Erythroblast (primary cell): ENCODE measurements at regions not wholly inside any gene's neighbourhood (a gene's known extent, or its start where the extent isn't known, plus 50 kb on each side); places are given as distances from the start of the nearest gene placed in this dataset.

Source experiments
- GATA1 ChIP-seq: IDR thresholded peaks from 2 replicates; pipeline ENCODE4 v1.6.1; 2011; ENCODE audit warnings: low read depth, mild to moderate bottlenecking, control low read depth, low read length, moderate library complexity
- POLR2A ChIP-seq: IDR thresholded peaks from 2 replicates; pipeline ENCODE4 v1.6.1; 2011; ENCODE audit warnings: mild to moderate bottlenecking, low read length

DNA sequence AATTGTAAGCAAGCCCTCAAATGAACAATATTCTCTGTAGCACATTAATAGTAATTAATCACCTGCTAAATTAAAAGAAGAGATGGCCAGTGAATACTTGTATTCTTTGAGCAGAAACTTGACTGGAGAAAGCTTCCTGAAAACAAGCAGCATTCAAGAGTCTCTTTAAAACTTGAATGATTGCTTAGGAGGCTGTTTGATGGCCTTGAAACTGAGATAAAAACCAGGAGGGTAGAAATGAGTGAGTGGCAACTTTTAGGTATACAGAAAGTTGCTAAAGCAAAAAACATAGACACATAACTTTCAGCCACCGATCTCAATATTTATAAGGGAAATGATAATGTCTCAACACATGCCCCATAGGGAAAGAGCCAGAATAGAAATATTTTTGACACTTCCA lies 234.8 kb upstream of the FMN2 start:
- TF ChIP-seq POLR2A, result no peak
- TF ChIP-seq GATA1, result no peak
